Breast epithelium (tissue), 4 donors: ENCODE measurements at regions not wholly inside any gene's neighbourhood (a gene's known extent, or its start where the extent isn't known, plus 50 kb on each side); places are given as distances from the start of the nearest gene placed in this dataset.
"Not testable (repeated sequence)": the region's sequence is repeated elsewhere in the genome, so short reads cannot be mapped to it uniquely, and the experiment has no call there.

Experiments
- DNase-seq, 2 donors: peaks; one replicate each; pipeline ENCODE4 v3.0.0-alpha.2; 2019; ENCODE audit warnings: low spot score in 2 of 2
- H3K27ac ChIP-seq, 2 donors: fragments of 200-600 bp; sonication (generic) in 1 of 2; one replicate each; pipeline ENCODE4 v1.5.1; 2016 to 2019; ENCODE audit warnings: mild to moderate bottlenecking in 1 of 2
- H3K27me3 ChIP-seq, 2 donors: fragments of 200-600 bp; sonication (generic) in 1 of 2; one replicate each; pipeline versions ENCODE4 v1.5.1 to v1.6.0; 2017 to 2019; ENCODE audit warnings: control low read depth in 1 of 2, mild to moderate bottlenecking in 1 of 2
- H3K36me3 ChIP-seq: fragments of 200-600 bp; one replicate; pipeline ENCODE4 v1.5.1; 2019
- H3K4me1 ChIP-seq, 2 donors: fragments of 200-600 bp; sonication (generic); one replicate each; pipeline ENCODE4 v1.5.1; 2016 to 2019; ENCODE audit warnings: control low read depth in 1 of 2
- H3K4me3 ChIP-seq, 3 donors: fragments of 200-600 bp; sonication (generic); 1 replicate in 2 of 3; 2 replicates in 1 of 3; pipeline ENCODE4 v1.5.1; 2016 to 2019; ENCODE audit warnings: mild to moderate bottlenecking in 3 of 3, moderate library complexity in 2 of 3
- H3K9me3 ChIP-seq, 2 donors: fragments of 200-600 bp; sonication (generic) in 1 of 2; one replicate each; pipeline ENCODE4 v1.5.1; 2016 to 2019; ENCODE audit warnings: control low read depth in 1 of 2
- POLR2A ChIP-seq: fragments of 450-650 bp; IDR thresholded peaks from one replicate; pipeline ENCODE4 v1.6.1; 2016; ENCODE audit warnings: antibody characterized with exemption, mild to moderate bottlenecking, moderate library complexity
- POLR2AphosphoS5 ChIP-seq, 3 donors: sonication (generic); formaldehyde crosslinking; IDR thresholded peaks; one replicate each; pipeline ENCODE4 v1.6.1; 2017; ENCODE audit warnings: antibody characterized with exemption in 3 of 3
- intact Hi-C: fragments of 100-400 bp; cut with DNase I; formaldehyde crosslinking; loops from one replicate; pipeline ENCODE4 v1.15.1; 2023; ENCODE audit warnings: low total_unique reads
- TF ChIP-seq, protein P1 (sequence below), 3 donors: fragments of 450-650 bp; IDR thresholded peaks; one replicate each; pipeline ENCODE4 v1.5.1; 2016 to 2017; ENCODE audit warnings: antibody characterized with exemption in 3 of 3, mild to moderate bottlenecking in 3 of 3, moderate library complexity in 3 of 3

DNA sequence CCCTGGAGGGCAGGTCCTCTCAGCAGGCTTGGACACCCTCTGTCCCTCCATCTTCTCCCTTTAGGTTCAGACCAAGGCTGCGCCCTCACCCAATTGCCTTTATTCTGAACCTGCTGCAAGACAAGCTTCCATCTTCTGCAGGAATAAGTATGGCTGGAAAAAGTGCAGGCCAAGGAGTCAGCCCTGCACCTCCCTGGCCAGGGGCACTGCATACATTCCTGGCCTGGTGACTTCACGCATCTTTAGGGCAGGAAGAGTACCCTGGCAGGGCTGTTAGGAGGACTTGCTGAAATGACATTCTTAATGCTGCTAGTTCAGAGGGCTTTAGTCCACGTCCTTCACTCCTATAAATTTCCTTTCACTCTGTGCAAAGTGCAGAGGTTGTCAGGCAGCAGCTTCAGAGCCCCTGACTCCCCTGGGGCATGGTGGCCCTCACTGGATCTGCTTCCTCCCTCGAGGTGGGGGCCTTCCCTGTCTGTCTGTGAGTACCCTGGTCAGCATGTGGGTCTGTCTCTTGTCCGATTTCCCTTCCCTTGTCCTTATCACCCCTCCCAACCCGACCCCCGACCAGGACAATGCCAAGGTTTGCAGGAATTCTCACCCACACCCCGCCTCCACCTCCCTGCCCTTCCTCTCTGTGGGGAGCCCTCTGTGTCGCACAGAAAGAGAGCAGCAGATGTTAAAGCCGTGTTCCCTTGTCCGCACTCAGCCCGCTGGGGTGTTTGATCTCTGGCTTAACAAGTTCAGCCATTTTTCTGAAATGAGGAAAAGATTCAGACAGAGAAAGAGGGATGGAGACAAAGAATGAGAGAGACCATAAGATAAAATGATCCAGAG lies 124.5 kb upstream of the SYT13 start:
- Histone ChIP-seq H3K36me3 (no peaks in the 10 kb centered on the region), H3K4me1 (no peaks in the 10 kb centered on the region), H3K4me3 (no peak overlapping the region), H3K27ac (no peak overlapping the region), H3K9me3 (no peaks in the 10 kb centered on the region), H3K27me3 (peaks cover 0 to 7% of the 10 kb centered on the region in 2 donors)
- intact Hi-C loops, result no loop called here
- DNase-seq, result no peak
- TF ChIP-seq POLR2AphosphoS5 (IDR thresholded peaks at IDR 0.05) (no peak), POLR2A (no peak)
- TF ChIP-seq, protein P1, sequence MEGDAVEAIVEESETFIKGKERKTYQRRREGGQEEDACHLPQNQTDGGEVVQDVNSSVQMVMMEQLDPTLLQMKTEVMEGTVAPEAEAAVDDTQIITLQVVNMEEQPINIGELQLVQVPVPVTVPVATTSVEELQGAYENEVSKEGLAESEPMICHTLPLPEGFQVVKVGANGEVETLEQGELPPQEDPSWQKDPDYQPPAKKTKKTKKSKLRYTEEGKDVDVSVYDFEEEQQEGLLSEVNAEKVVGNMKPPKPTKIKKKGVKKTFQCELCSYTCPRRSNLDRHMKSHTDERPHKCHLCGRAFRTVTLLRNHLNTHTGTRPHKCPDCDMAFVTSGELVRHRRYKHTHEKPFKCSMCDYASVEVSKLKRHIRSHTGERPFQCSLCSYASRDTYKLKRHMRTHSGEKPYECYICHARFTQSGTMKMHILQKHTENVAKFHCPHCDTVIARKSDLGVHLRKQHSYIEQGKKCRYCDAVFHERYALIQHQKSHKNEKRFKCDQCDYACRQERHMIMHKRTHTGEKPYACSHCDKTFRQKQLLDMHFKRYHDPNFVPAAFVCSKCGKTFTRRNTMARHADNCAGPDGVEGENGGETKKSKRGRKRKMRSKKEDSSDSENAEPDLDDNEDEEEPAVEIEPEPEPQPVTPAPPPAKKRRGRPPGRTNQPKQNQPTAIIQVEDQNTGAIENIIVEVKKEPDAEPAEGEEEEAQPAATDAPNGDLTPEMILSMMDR (IDR thresholded peaks at IDR 0.05), result no peak

DNA sequence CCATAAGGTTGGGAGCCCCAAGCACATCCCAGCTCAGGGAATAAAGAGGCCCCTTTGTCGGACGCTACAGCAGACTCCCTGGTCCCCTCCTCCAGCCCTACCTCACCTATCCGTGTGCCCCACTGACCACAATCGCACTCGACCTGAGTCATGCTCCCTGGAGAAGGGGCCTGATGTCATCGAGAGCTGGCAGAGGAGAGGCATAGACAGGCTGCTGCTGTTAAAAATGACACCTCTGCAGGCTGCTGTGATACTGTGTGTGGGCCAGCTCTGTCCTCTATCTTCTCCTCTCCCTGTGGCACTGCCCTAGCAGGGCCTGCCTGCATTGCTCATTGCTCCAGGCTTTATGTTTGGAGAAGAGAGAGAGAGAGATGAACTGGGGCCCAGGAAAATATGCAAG lies 123.4 kb upstream of the SYT13 start:
- no peak for DNase-seq
- Histone ChIP-seq H3K27ac (no peak overlapping the region), H3K27me3 (peaks cover 0 to 7% of the 10 kb centered on the region in 2 donors), H3K4me3 (no peak overlapping the region), H3K4me1 (no peaks in the 10 kb centered on the region), H3K36me3 (no peaks in the 10 kb centered on the region), H3K9me3 (no peaks in the 10 kb centered on the region)
- no peak for TF ChIP-seq POLR2A
- TF ChIP-seq, protein P1 (IDR thresholded peaks at IDR 0.05), result no peak
- TF ChIP-seq POLR2AphosphoS5 (IDR thresholded peaks at IDR 0.05), result no peak
- intact Hi-C loops, result no loop called here

DNA sequence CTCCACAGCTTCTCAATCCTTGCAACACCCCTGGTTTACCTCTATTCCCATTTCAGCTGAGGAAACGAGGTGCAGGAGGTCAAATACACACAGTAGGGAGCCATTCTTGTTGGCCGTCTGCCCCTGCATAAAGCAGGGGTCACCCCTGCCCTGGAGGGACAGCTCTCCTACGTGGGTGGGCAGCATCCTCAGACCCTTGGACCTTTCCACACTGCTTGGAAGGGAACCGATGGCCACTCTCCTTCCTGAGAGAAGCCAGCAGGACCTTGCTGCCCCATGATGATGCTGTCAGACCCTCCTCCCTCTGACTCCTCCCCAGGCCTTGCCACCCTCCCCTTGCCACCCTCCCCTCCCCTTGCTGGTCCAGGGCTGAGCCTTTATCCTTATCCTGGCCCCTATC lies 121.1 kb upstream of the SYT13 start:
- TF ChIP-seq POLR2A (no peak), POLR2AphosphoS5 (IDR thresholded peaks at IDR 0.05) (no peak)
- TF ChIP-seq, protein P1 (IDR thresholded peaks at IDR 0.05), result no peak
- H3K4me1 ChIP-seq, result no peaks in the 10 kb centered on the region
- peaks cover 0 to 7% of the 10 kb centered on the region in 2 donors for H3K27me3 ChIP-seq
- intact Hi-C loops, result no loop called here
- no peak overlapping the region for H3K4me3 ChIP-seq
- no peak overlapping the region for H3K27ac ChIP-seq
- no peak for DNase-seq
- H3K9me3 ChIP-seq, result no peaks in the 10 kb centered on the region
- H3K36me3 ChIP-seq, result no peaks in the 10 kb centered on the region

DNA sequence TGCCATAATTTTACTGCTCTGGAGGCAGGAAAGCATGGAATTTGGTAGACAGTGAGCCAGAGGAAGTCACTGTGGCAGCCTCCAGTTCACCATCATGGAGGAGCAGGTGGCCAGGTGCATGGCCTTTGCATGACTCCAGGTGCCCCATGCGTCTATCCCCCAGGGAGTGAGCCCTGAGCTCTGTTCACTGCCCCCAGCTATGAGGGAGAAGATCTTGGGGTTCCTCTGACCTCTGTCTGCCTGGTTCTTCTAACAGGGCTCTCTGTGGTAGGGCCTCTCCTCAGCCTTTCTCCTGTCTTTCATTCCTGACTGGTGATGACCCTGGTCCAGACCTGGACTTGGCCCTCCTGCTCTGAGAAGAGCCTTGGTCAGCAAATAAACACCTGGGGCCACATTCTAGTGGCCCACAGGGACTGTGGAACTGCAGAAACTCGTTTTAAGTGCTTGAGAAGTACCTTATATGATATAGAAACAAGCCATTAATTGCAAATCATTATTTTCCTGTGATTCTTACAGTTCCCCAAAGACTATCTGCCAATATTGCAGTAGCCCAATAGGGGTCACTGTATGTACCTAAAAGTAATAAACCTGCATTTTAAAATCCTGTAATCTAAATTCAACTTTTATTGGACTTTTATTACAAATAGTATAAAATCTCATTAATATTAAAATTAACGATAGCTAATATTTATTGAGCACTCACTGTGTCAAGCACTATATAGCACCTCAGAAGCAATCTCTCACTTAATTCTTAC lies 120.0 kb upstream of the SYT13 start:
- intact Hi-C loops, result no loop called here
- DNase-seq, result no peak
- Histone ChIP-seq H3K4me3 (no peak overlapping the region), H3K36me3 (no peaks in the 10 kb centered on the region), H3K27ac (no peak overlapping the region), H3K4me1 (no peaks in the 10 kb centered on the region), H3K27me3 (no peaks in the 10 kb centered on the region), H3K9me3 (no peaks in the 10 kb centered on the region)
- no peak for TF ChIP-seq POLR2AphosphoS5 (IDR thresholded peaks at IDR 0.05)
- no peak for TF ChIP-seq POLR2A
- TF ChIP-seq, protein P1 (IDR thresholded peaks at IDR 0.05), result no peak

DNA sequence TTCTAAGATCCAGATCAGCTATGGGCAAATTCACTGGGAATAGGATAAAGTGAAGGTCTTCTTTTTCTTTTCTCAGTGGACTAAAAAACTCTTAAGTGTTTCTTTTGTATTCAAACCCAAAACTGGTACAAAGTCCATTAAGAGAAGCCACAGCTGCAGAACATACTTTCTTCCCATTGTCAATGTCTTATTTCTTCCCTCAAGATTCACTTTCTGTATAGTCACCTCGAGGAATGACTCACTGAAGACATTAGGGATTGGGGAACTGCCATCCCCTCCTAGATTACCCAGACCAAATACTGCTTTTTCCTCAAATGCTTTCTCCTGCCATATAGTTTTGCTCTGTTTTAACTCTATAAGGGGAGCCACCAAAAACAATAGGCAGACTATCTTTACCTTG lies 117.4 kb upstream of the SYT13 start:
- H3K9me3 ChIP-seq, H3K4me1 ChIP-seq, H3K4me3 ChIP-seq, intact Hi-C loops, H3K27ac ChIP-seq, DNase-seq, H3K36me3 ChIP-seq, H3K27me3 ChIP-seq: not testable (repeated sequence)
